HG02571 (cell line): ENCODE measurements at regions not wholly inside any gene's neighbourhood (a gene's known extent, or its start where the extent isn't known, plus 50 kb on each side); places are given as distances from the start of the nearest gene placed in this dataset.
A peak's percentile ranks its signal among the peaks of the same experiment; 100 is the strongest.
"Not testable (repeated sequence)": the region's sequence is repeated elsewhere in the genome, so short reads cannot be mapped to it uniquely, and the experiment has no call there.

Experiments
- ATAC-seq: cut with Tn5 transposase; IDR thresholded peaks from one replicate; pipeline ENCODE4 v1.9.1; 2021; ENCODE audit warnings: mild to moderate bottlenecking, moderate library complexity; ENCODE audit not compliant: unreplicated experiment

DNA sequence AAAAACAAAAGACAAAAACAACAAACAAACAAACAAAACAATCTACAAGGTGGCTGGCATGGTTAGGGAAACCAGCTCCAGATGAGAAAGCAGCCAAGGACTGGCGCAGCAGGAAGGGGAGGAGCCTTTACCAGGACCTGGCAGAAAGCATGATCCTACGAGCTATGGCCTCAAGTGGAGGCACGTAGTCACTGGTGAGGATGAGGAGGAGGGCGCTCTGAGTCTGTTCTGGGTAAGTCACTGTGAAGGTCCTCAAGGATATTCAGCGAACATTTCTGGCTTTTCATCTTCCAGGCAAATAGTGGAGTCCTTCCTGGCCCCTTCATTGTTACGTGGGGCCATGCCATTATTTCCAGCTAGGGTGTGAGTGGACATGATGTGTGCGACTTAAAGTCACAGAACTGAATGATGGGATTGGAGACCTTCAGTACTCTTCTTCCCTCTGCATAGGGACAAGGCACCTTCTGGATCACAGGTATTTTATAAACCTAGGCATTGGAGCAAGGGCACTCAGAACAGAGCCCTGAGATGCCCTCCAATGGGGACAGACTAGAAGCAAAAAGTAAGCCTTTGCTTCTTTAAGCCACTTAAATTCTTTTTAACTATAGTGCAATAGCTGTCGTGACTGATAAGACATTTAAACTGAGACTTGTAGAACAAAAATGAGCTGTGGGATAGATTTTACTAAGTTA, 771.3 kb downstream of the RAB28 start:
- ATAC-seq: no peak

DNA sequence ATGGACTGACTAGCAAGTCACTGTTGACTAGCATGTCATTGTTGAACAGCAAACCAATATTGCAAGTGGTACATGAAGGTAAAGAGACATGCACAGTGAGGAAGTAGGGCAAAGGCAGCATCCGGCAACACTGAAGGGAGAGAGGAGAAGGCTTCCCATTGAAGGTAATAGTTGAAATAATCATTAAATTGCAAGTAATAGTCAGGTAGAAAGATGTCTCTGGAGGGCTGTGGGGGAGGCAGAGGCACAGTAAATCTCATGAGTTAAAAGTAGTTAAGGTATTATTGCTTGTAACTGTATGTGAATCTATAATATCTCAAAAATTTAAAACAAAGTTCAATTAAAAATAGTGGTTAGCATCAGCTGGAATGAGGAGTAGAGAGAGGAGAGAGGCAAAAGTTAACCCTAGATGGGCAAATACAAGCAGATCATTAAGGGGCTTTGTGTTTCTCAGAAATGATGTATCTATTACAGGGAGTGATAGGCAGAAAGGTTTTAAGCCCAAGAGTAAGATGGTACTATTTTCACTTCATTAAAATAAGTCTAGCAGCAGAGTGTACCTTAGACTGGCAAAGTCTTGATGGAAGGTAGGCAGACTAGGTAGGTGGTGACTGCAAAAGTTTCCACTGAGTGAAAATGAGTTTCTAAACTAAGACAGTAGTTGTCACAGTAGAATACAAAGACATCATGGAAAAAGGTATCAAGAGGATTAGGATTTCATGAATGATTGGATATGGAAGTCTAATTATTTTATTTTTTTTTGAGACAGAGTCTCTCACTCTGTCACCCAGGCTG, 776.6 kb downstream of the RAB28 start:
- no peak for ATAC-seq

DNA sequence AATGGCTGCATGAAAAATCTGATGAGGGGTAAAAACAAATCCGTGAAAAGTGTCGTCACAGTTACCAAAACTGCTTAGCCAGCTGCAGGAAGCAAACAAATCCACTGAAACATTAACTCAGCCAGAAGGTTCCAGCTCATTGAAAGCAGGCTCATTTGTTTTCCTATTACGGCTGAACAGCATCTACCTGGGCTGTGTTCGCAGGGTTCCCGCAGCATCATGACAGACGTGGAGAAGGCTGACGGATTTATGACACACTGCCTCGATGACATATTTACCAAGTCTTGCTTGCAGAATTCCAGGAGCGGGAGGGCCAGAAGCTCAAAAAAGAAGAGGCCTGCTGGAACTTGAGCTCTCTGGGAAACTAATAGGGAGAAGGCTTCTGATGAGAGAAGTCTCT, 781.1 kb downstream of the RAB28 start:
- ATAC-seq: no peak

DNA sequence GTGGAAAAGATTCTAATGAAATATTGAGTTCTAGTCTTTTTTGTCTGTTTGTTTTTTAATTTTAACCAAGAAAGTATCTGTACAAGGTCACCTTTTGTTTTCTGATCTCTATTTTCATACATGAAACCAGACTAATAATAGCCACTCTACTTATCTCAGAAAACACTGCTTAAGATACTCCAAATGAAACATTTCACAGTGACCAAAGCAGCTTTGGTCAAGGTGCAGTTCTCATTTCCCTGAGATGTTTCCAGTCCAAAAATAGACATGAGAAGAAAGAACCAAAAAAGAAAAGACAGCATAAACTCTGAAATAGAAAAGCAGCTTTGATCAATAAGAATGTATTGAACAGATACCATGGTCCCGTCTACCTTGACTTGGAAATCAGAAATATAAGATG, 782.8 kb downstream of the RAB28 start:
- ATAC-seq: peak; percentile 76

DNA sequence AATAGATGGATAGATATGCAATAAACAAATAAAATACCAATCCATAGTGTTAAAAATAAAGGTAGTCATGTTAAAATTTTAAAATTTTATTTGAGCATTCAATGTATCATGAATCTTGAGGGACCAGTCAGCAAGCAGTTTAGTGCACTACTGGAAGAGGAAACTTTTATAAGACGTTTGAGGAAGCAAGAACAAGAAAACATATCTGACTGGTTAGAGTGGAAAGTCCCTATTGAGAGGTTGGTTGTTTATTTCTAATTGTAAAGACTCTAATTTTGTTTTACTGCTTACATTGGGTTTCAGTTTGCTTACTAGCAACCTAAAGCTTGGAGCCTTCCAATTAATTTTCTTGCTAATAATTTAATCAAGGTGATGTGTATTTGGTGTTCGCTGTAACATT, 786.2 kb downstream of the RAB28 start:
- no peak for ATAC-seq

DNA sequence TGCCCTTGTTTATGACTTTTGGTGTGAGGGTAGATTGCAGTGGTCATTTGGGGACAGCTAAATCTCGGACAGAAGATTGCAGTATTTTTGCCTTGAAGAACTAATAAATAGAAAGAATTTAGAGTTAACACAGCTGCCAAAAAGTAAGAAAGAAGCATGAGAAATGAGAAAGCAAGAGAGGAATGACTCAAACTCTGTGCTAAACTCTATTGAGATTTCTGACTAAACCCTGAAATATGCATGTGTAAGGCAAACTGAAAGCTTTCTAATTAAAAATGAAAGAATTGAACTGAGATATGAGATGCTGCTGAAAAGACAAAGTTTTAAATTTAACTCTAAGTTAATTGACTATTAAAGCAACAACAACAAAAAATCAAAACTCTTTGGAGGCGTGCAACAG, 791.3 kb downstream of the RAB28 start:
- no peak for ATAC-seq

DNA sequence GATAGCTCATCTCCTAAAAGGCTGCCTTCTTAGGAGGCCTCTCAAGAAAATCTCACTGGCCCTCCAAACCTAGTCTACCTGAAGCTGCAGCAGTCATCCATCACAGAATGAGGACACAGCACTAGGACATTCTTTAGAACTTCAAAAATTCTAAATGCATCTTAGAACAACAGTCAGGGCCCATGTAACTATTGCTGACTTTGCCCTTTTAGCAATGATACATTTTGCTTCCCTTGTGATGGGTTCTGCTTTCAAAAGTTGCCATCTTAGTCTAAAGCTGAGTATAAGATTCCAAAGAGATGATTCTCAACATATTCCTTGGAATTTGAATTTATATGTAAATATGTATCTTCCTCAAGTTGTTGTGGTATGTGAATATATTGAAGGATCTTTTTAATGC, 793.0 kb downstream of the RAB28 start:
- no peak for ATAC-seq

DNA sequence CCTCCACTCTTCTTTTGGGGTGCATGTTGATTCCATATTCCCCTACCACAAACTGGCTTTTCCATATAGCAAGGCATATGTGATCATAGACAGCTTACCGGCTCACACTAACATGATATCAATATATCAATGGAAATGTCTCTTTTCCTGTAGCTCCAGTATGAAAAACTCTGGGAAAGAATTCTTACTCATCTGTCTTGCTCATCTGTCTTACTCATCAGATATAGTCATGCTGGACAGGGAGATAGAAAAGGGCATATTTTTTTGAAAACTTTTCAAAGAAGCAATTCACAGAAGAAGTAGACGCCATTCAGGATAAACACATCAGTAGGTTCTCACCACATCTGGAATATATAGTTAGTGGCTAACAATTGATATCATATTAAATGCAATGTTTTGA, 794.7 kb downstream of the RAB28 start:
- ATAC-seq: no peak

DNA sequence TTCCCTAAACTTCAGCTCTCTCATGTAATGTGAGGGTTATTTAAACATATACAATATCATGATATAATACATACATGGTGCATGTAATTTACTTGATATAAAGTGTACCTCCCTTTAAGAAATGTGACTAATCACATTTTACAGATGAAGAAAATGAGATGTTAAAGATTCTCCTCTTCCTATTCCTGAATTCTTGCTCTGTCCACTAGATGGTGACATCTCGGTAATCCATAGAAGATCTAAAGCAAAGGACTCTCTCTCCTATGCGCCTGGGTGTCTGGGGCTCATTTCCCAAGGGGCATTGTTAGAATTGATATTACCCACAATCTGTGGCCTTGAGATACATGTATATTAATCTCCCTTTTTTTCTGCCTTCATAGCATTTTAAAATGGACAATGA, 804.9 kb downstream of the RAB28 start:
- ATAC-seq: no peak

DNA sequence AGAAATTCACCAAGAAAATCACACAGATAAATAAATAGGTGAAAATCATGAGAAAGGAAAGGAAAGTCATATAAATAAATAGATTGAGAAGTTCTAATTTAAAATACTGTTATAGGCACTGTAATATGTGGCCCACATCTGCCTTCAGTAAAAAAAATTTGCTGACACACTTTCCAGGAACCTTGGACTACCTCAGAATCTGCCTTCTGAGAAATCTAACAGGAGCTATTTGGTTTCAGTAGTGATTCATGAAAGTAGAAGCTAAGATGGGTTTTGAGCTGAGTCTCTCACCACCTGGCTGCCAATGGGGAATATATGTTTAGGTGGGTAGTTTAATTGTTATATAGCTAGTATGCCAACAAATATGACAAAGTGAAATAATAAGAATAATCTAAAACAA, 810.0 kb downstream of the RAB28 start:
- no peak for ATAC-seq

DNA sequence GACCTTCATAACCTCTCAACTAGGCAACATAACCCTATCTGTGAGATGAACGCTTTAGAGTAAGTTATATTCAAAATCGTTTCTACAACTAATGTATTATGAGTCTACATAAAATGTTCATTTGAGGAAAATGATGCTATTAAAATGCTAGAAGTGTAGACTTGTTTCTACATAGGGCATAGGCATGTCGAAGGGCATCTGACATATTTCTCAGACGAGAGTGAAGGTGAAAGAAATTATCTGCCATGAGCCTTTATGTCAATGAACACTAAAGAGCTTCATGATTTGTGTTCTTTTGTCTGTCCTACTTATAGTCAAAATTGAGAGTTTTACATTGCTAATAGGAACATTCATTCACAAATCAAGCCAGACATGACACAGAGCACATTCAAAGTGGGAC, 811.8 kb downstream of the RAB28 start:
- ATAC-seq: no peak

DNA sequence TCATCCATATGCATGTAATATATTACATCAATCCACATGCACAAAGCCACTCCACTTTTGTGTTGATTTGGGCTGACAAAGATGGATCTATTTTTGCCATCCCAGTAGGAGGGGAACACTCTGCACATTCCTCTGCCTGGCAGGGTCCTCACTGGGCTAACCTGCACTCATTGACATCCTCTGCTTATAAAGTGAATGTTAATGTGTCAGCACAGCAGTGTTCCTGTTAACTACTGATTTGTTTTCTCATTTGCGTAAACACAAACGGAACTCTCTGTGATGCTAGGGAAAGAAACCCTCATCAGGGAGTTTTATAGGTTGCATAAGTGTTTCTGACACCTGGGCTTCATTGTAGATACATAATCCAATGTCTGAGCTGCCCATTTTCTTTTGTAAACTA, 826.0 kb downstream of the RAB28 start:
- no peak for ATAC-seq

DNA sequence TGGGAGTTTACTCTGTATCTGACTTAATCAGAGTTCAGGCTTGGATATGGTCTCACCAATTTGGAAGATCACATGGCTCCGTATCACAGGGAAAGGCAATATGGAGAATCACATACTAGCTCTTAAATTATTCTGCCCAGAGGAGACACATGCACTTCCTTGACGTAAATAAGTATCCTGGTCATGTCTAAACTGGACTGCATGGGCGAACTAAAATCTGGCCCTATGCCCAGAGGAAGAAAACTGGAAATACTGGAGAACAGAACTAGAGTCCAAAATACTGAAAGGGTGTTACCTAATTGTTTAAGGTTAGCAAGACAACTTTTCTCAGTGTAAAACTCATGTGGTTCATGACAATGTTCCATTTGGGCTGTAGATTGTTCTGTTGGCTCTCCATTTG, 832.3 kb downstream of the RAB28 start:
- ATAC-seq: no peak

DNA sequence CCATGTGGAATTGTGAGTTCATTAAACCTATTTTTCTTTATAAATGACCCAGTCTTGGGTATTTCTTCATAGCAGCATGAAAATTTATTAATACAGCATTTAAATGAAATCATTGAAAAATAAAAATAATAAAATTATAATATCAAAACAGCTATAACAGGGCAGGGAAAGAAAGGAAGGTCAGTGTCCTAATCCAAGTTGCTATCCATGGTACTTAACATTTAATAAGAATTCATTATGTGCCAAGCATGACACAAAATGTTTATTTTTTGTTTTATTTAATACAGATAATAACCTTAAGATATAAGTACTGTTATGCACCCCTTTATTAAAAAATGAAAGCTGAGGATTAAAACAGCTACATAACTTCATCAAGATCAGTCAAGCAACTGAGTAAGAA, 838.4 kb downstream of the RAB28 start:
- ATAC-seq: no peak

DNA sequence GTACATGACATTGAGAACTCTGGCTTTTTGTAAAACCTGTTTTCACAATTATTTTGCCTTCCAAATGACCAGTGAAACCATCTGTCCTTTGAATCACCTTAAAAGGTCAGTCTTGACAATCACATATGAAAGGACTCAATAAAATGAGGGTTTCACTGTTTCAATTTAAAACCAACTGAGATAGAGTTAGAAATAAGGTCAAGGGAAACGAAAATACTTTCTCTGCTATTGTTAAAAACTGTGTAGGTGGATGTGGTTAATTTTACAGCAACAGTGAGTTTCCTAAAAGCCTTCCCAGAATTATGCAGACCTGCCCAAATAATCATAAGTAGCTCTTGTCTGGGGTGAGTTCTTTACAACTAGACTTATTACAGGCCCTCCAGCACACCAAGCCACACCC, 839.9 kb downstream of the RAB28 start:
- no peak for ATAC-seq

DNA sequence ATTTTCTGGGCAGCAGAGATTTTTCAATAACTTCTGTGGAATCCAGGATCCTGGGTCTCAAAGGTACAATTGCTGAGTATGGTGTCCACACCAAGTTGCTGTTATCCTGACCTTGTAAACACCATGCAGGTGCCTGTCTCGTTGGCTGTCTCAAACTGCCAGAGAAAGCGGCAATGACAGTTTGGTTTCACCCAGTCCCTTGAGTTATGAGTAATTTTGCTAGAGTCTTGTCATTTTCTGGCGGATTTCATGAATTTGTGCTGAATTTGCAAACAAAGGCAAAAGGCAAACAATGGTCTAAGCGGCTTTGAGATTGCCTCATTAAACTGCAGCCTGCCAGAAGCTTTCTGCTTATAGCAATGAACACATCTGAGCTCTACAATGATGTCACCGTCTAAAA, 847.9 kb downstream of the RAB28 start:
- ATAC-seq: no peak

DNA sequence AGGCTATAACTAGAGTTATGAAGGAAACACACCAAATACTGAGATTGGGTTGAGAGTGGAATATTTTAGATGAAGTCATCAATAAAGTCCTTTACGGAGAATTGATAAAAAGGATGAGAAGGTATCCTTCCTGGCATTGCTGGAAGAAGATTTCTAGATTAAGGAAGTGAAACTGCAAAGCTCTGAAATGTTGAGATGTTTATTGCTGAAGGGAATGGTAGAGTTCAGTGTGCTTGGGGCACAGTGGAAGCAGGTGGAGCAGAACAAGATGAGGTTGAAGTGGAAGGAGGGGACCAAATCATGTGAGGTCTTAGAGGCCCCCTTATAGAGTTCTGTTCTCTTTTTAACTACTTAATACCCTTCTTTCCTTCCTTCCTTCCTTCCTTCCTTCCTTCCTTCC, 848.5 kb downstream of the RAB28 start:
- ATAC-seq: no peak

DNA sequence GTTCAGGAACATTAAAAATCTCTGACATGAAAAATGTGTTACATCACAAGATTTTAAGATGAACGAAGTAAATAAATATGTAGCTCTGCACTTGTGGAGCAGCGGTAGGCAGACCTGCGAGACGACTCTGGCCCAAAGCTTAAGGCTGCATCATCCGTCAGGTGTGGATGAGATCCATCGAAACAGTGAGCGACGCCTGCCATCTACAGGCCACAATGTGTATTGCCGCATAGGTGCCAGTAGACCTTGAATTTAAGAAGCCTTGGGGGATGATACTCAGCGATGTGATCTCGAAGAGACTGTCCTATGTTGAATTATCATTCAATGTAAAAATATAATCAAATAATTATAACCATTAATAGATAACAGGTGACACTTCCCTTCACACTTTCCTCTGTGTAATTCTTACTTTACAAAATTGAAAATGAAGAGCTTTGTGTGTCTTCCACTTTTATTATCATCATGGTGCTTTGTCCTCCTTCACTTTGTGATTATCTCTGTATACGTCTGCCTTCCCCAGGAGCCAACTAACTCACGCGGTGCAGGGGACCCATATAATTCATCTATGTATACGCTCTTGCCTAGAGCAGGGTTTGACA, 851.0 kb downstream of the RAB28 start:
- ATAC-seq: peak; percentile 89

DNA sequence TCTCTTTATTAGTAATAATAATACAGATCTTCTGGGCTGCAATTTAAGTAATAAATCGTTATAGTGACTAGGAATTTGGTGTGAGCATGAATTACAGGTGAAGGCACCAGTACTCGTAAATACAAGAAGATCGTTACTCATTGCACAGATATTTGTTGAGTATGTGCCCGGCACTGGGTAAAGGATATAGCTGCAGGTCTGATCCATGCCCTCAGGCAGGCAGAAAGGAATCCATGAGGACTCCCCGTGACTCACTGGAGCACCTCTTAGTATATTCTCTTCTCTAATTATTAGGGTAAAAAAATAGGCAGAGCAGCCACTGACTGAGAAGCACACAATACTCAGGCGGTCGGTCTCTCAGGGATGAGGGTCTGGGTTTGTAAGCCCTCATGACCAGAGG, 868.3 kb downstream of the RAB28 start:
- ATAC-seq: no peak

DNA sequence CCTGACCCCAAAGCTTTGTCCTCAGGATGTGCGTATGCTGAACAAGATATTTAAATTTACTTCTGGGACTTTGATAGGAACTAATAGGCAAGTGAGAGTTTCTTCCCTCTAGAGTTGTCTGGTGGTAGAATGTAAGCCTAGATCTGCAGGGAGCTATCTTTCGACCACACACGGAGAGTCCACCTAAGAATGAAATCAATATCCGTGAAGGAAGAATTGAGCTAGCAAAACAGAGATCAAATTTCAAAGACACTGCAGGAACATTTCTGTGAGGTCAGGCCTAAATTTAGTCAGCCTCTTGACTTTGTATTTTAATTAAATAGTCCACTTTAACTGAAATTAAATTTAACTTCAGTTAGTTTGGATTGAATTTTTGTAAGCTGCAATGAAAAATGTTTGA, 871.3 kb downstream of the RAB28 start:
- no peak for ATAC-seq

DNA sequence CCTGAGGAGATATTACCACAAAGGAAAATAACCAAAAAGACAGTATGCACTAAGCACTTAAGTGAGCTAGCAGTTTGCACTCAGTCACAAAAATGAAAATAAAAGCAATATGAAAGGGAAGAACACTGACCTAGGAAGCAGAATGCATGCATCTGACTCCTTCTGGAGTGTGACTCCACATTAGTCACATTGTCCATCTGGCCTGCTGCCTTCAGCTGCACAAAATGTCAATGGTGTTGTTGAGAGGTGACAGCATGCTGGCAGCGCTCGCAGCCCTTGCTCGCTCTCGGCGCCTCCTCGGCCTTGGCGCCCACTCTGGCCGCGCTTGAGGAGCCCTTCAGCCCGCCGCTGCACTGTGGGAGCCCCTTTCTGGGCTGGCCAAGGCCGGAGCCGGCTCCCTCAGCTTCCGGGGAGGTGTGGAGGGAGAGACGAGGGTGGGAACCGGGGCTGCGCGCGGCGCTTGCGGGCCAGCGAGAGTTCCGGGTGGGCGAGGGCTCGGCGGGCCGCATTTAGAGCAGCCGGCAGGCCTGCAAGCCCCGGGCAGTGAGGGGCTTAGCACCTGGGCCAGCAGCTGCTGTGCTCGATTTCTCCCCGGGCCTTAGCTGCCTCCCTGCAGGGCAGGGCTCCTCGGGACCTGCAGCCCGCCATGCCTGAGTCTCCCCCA, 874.8 kb downstream of the RAB28 start:
- not testable (repeated sequence) for ATAC-seq

DNA sequence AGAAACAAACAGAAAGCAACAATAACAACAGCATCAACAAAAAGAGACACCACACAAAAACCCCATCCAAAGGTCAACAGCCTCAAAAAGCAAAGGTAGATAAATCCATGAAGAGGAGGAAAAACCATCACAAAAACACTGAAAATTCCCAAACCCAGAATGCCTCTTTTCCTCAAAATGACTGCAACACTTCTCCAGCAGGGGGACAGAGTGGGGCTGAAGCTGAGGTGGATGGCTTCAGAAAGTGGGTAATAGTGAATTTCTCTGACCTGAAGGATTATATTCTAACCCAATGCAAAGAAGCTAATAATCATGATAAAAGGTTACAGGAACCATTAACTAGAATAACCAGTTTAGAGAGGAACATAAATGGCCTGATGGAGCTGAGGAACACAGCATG, 888.2 kb downstream of the RAB28 start:
- no peak for ATAC-seq
